ENCODE measurements at regions not wholly inside any gene's neighbourhood (a gene's known extent, or its start where the extent isn't known, plus 50 kb on each side); places are given as distances from the start of the nearest gene placed in this dataset.
"Not testable (repeated sequence)": the region's sequence is repeated elsewhere in the genome, so short reads cannot be mapped to it uniquely, and the experiment has no call there.

GRCh38 chr18:30596635-30597034 lies 445.9 kb downstream of the DSC3 start:
- no peak overlapping the region for H3K27ac Mint-ChIP-seq
- H3K9me3 Mint-ChIP-seq, result peaks cover 8% of the 10 kb centered on the region
- no peaks in the 10 kb centered on the region for H3K36me3 Mint-ChIP-seq (ENCODE audit: low read depth)
- DNase-seq (no peak), ATAC-seq (ENCODE audit: low read depth) (no peak)
- ChIA-PET POLR2A (no interaction called here), CTCF (no interaction called here)
- no peaks in the 10 kb centered on the region for H3K4me1 Mint-ChIP-seq
- intact Hi-C loops (cut with micrococcal nuclease), result no loop called here
- no peak overlapping the region for H3K4me3 Mint-ChIP-seq
- TF ChIP-seq CTCF (IDR thresholded peaks at IDR 0.05), result no peak
- H3K27me3 Mint-ChIP-seq, result no peaks in the 10 kb centered on the region

GRCh38 chr18:30595942-30596341 lies 446.6 kb downstream of the DSC3 start:
- no peak overlapping the region for H3K27ac Mint-ChIP-seq
- no peak overlapping the region for H3K4me3 Mint-ChIP-seq
- no peak for DNase-seq
- ChIA-PET POLR2A (no interaction called here), CTCF (no interaction called here)
- H3K27me3 Mint-ChIP-seq, result no peaks in the 10 kb centered on the region
- TF ChIP-seq CTCF (IDR thresholded peaks at IDR 0.05), result no peak
- no peaks in the 10 kb centered on the region for H3K4me1 Mint-ChIP-seq
- no peaks in the 10 kb centered on the region for H3K36me3 Mint-ChIP-seq (ENCODE audit: low read depth)
- peaks cover 8% of the 10 kb centered on the region for H3K9me3 Mint-ChIP-seq
- no peak for ATAC-seq (ENCODE audit: low read depth)
- intact Hi-C loops (cut with micrococcal nuclease), result no loop called here

- H3K27me3 Mint-ChIP-seq; H3K4me1 Mint-ChIP-seq; H3K9me3 Mint-ChIP-seq; DNase-seq; CTCF ChIA-PET; H3K4me3 Mint-ChIP-seq; POLR2A ChIA-PET; H3K27ac Mint-ChIP-seq; H3K36me3 Mint-ChIP-seq (ENCODE audit: low read depth); intact Hi-C loops (cut with micrococcal nuclease); ATAC-seq (ENCODE audit: low read depth): not testable (repeated sequence)
These were observed 447.6 kb downstream of the DSC3 start for GRCh38 chr18:30594911-30595310.

GRCh38 chr18:30591462-30591861 lies 451.1 kb downstream of the DSC3 start:
- no peak for TF ChIP-seq CTCF (IDR thresholded peaks at IDR 0.05)
- Mint-ChIP-seq H3K4me3 (no peak overlapping the region), H3K27ac (no peak overlapping the region), H3K9me3 (peaks cover 6% of the 10 kb centered on the region), H3K4me1 (no peaks in the 10 kb centered on the region), H3K36me3 (ENCODE audit: low read depth) (no peaks in the 10 kb centered on the region), H3K27me3 (no peaks in the 10 kb centered on the region)
- ATAC-seq (ENCODE audit: low read depth) (no peak), DNase-seq (no peak)
- intact Hi-C loops (cut with micrococcal nuclease), result no loop called here
- ChIA-PET CTCF (no interaction called here), POLR2A (no interaction called here)

- no peaks in the 10 kb centered on the region for H3K4me1 Mint-ChIP-seq
- H3K4me3 Mint-ChIP-seq, result no peak overlapping the region
- peaks cover 7% of the 10 kb centered on the region for H3K9me3 Mint-ChIP-seq
- ATAC-seq (ENCODE audit: low read depth) (no peak), DNase-seq (no peak)
- H3K36me3 Mint-ChIP-seq (ENCODE audit: low read depth), result no peaks in the 10 kb centered on the region
- no peaks in the 10 kb centered on the region for H3K27me3 Mint-ChIP-seq
- CTCF ChIA-PET, result no interaction called here
- POLR2A ChIA-PET, result no interaction called here
- H3K27ac Mint-ChIP-seq, result no peak overlapping the region
- no peak for TF ChIP-seq CTCF (IDR thresholded peaks at IDR 0.05)
- intact Hi-C loops (cut with micrococcal nuclease), result no loop called here
These were observed 453.8 kb downstream of the DSC3 start for GRCh38 chr18:30588673-30589164.

GRCh38 chr18:30583768-30584167 lies 458.8 kb downstream of the DSC3 start:
- Mint-ChIP-seq H3K4me3 (no peak overlapping the region), H3K27ac (no peak overlapping the region), H3K27me3 (no peaks in the 10 kb centered on the region), H3K4me1 (no peaks in the 10 kb centered on the region), H3K9me3 (peaks cover 4% of the 10 kb centered on the region), H3K36me3 (ENCODE audit: low read depth) (no peaks in the 10 kb centered on the region)
- intact Hi-C loops (cut with micrococcal nuclease), result no loop called here
- ChIA-PET POLR2A (no interaction called here), CTCF (no interaction called here)
- no peak for TF ChIP-seq CTCF (IDR thresholded peaks at IDR 0.05)
- ATAC-seq (ENCODE audit: low read depth), result no peak
- DNase-seq, result no peak
